ENCODE measurements at regions not wholly inside any gene's neighbourhood (a gene's known extent, or its start where the extent isn't known, plus 50 kb on each side); places are given as distances from the start of the nearest gene placed in this dataset.

- no peak for TF ChIP-seq POLR2AphosphoS5 (IDR thresholded peaks at IDR 0.05)
- TF ChIP-seq CTCF (IDR thresholded peaks at IDR 0.05), result no peak
- TF ChIP-seq POLR2A (IDR thresholded peaks at IDR 0.05), result no peak
Observed at GRCh38 chr1:166612886-166613285, 226.4 kb upstream of the POGK start.
